Stimulated activated CD8-positive, alpha-beta memory T cell treated with anti-CD3 and anti-CD28 coated beads, Interleukin-4, amount 100 ng/mL, for 1 hour (primary cell): ENCODE measurements at regions not wholly inside any gene's neighbourhood (a gene's known extent, or its start where the extent isn't known, plus 50 kb on each side); places are given as distances from the start of the nearest gene placed in this dataset.
"Not testable (repeated sequence)": the region's sequence is repeated elsewhere in the genome, so short reads cannot be mapped to it uniquely, and the experiment has no call there.

ENCODE experiments used
- DNase-seq, 2 donors: peaks; one replicate each; pipeline ENCODE4 v3.0.0-alpha.2; 2020; ENCODE audit warnings: low read depth in 2 of 2, low spot score in 1 of 2

GRCh38 chr14:105774585-105775348, 248.4 kb downstream of the TMEM121 start:
- DNase-seq: not testable (repeated sequence)

DNA sequence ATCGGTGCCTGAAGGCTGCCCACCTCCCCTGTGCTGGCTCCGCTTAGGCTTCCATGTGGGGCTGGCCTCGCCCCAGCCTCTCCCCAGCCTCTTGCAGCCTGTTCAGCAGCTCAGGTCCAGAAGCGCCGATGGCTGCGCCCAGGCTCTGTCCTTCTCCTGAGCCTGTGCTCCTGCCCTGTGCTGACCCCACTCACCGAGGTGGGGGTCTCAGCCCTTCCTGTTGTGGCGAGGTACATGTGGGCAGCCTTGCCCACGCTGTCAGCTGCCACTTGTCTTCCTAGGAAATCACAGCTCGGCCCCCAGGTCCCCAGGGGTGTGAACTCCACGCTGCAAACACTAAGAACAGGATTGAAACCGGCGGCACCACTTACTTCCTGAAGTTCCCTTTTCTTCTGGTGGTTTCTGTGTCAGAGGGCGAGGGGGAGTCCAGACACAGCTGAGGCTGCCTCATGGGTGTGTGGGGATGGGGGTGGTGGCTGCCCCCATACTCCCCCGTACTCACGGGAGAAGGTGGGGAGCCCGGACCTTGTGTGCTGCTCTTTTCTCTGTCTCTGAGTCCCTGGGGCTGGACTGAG, 249.1 kb downstream of the TMEM121 start:
- not testable (repeated sequence) for DNase-seq

- DNase-seq: not testable (repeated sequence)
Observed at GRCh38 chr14:105776112-105776511, 249.7 kb downstream of the TMEM121 start.

GRCh38 chr14:105776924-105777323, 250.5 kb downstream of the TMEM121 start:
- no peak for DNase-seq

GRCh38 chr14:105783707-105784106, 257.3 kb downstream of the TMEM121 start:
- DNase-seq: no peak

GRCh38 chr14:105793836-105794235, 267.5 kb downstream of the TMEM121 start:
- no peak for DNase-seq

- no peak for DNase-seq
Observed at GRCh38 chr14:105797546-105797945, 271.2 kb downstream of the TMEM121 start.

- no peak for DNase-seq
Observed at GRCh38 chr14:105805701-105806100, 279.3 kb downstream of the TMEM121 start.

DNA sequence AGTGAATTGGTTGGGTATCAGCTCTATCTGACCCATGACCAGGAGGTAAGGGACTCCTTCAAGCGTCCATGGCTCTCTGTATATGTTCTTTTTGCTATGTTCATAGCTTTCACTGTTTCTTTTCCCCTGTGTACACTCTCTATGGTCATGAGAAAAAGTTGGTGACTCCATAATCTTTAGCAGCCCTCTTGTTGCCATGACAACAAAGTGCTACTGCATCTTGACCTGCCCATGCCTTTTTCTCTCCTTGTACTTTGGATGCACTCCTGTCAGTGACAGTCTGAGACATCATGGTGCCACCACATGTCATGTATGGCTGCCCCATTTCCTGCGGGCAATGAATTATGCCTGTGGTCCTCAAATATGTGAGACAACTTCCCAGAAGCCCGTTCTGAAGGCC, 280.2 kb downstream of the TMEM121 start:
- DNase-seq: no peak

DNA sequence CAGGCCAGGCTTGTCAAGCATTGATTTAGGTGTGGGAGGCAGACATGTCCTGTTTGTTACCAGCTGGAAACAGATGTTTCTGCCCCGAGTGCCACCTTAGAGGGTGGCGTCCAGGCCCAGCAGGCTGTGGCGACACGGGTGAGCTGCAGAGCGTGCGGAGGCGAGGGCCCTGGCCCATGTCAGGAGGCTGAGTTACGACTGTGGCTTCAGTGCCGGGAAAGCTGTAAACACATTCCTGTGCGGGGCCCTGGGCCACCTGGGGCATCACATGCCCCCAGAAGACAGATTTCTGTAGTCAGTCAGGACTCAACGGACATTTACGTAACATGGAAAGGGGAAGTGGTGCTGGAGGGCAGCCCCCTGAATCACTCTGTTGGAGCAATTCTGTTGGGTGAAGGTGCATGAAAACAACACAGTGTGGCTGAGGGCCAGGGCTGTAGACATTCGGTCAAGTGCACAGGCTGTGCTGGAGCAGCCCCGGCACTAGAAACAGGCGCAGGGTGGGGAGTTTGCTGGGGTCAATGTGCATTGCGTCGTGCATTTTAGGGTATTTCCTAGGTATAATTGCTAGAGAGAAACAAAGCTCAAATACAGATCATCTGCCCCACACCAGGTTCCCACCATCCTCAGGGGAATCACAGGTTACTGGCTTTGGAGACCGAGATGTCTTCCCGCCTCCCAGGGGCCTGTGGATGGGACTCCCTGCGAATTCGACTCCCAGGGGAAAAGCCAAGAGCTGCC, 291.8 kb downstream of the TMEM121 start:
- DNase-seq: no peak

DNA sequence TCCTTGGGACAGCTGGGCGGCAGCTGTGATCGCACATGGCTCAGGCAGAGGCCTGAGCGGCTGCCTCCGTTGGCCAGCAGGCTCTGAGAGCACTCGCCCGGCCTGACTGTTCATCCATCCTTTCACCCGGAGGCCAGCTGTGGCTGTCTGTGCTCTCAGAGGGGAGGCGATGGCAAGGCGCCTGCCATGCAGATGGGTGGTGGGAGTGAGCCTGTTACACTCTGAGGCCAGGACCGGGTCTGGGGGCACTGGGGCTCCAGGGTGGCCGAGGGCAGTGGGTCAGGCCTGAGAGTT, 292.3 kb downstream of the TMEM121 start:
- no peak for DNase-seq

DNA sequence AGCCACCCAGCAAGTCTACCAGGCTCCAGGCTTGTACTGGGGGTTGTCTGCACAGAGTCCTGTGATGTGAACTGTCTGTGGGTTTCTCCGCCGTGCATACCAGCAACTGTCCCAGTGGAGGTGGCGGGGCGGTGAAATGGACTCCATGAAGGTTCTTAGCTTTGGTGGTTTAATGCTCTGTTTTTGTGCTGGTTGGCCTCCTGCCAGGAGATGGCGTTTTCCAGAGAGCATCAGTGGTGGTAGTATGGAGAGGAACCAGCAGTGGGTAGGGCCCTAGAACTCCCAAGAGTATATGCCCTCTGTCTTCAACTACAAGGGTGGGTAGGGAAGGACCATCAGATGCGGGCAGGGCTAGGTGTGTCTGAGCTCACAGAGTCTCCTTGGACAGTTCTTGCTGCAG, 303.8 kb downstream of the TMEM121 start:
- DNase-seq: no peak

DNA sequence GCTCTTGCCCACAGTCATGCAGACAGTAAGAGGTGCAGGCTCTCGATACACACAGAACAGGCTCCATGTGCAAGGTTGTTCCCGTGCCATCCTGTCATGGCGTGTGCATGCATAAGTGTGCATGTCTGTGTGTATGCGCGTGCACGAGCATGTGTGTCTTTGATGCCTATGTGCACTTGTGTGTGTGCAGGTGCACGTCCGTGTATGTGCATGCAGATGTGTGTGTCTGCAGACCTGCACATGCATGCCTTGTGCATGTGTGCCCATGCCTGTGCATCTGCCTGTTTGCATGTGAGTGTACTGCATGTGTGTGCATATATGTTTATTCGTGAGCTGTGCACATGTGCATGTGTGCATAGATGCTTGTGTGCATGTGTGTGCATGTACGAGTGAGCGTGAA, 309.8 kb downstream of the TMEM121 start:
- DNase-seq: no peak

DNA sequence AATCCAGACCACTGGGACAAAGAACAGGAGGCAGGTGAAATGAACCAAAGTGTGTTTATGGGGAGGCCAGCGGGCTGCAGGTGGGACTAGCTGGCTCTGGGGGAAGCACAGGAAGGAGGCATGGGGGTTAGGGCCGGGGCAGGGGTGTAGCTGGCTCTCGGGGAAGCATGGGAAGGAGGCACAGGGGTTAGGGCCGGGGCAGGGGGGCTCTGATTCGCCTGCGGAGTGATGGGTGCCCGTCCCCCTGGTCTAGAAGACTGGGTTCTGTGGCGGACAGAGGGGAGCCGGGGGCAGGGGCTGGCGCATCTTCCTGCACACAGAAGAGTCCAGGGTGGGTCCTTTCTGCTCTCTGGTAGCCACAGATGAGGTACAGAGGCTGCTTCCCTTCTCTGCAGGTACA, 310.3 kb downstream of the TMEM121 start:
- DNase-seq: no peak

- no peak for DNase-seq
Observed at GRCh38 chr14:105837349-105838063, 311.1 kb downstream of the TMEM121 start.

DNA sequence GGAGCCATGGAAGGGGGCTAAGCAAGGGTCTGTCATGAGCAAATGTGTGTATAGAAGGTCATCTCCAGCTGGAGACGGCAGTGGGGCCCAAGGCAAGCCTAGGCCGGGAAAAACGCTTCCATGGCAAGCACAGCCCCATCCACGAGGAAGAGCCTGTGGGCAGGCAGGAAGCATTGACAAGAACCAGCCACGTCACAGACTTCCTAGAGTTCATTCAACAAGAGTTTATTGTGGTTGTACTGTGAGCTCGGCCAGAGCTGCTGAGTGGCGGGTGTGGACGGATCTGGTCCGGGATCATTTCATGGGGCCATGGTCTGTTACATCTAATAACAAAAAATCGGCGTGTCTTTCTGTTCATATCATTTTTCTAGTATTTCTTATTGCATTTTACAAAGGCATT, 311.7 kb downstream of the TMEM121 start:
- no peak for DNase-seq

DNA sequence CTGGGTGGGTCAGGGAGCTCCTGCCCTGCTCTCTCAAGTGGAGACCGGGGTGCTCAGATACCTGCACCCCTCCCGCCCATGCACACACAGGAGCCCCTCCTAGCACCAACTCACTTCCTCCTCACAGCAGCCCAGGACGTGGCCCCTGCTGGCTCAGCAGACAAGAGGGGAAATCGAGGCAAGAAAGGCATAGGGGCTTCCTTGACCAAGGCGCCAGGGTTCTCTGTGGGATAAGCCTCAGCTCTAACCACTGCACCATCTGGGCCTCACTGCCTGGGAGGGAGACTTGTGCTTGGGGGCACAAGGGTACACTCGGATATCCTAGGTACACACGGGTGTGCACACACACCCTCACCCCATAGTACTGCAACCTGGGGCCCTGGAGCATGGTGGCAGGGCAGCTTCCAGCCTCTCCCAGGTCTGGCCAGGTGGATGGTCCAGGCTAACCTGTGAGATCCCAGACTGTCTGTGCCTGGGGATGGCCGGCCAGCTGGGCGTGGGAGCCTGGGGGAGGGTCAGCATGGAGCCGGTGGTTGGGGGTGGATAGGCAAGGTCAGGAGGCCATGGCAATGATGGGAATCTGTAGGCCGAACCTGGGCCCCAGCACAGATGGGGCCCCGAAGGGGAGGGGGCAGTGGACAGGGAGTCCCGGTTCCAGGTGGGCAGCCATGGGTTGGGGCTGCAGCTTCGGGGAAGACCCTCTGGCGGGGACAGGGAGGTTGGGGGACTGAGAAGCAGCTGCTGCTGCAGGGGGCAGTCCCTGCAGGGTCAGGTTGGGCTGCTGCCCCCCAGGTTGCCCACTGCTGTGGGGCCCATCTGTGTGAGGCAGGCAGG, 312.4 kb downstream of the TMEM121 start:
- DNase-seq: no peak

- no peak for DNase-seq
Observed at GRCh38 chr14:105839425-105840265, 313.3 kb downstream of the TMEM121 start.

GRCh38 chr14:105840266-105841021, 314.1 kb downstream of the TMEM121 start:
- DNase-seq: no peak
